EL (cell line): ENCODE measurements at regions not wholly inside any gene's neighbourhood (a gene's known extent, or its start where the extent isn't known, plus 50 kb on each side); places are given as distances from the start of the nearest gene placed in this dataset.

Experiments
- DNase-seq: peaks from one replicate; pipeline ENCODE4 v3.0.0-alpha.2; 2016

DNA sequence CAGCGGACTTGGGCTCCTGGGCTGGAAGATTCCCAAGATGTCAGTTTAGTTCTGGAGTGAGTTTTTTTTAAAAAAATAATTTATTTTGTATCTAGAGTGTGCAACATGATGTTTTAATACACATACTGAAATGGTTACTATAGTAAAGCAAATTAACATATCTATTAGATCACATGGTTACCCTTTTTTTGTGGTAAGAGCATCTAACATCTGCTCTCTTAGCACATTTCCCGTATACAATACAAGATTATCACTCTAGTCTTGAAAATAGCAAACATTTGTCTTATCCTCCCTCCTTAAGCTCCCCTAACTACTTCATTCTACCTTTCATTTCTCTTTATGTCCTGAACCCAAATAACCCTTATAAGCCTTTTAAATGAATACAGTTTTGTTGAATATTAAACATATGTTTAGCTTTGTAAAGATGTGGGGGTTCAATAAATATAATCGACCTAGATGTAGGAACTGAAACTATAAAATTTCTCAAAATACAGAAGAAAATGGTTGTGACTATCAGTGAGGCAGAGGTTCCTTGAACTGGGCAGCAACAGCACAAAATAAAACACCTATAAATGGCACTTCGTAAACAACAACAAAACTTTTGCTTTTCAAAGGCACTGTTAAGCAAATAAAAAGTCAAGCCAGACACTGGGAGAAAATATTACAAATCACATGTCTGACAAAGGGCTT lies 466.6 kb downstream of the FGF9 start:
- DNase-seq = no peak

GRCh38 chr13:22138947-22139346 lies 468.1 kb downstream of the FGF9 start:
- DNase-seq = no peak

DNA sequence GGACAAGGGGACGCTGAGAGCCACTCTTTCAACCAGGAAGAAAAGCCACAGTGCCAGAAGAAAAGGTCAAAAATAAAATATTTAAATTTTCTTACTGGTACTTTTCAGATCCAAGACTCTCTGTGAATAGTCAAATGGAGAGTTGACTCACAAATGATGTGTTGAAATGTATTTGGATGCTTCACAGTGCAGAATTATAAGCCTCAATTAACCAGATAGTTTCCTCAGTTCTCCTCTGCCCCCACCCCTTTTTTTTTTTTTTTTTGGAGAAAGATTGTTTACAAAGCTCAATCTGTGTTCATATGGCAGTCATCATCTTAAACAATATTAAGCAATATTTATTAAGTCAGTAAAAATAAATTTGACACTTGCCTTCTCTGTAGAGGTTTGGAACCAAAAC lies 470.8 kb downstream of the FGF9 start:
- DNase-seq = no peak

DNA sequence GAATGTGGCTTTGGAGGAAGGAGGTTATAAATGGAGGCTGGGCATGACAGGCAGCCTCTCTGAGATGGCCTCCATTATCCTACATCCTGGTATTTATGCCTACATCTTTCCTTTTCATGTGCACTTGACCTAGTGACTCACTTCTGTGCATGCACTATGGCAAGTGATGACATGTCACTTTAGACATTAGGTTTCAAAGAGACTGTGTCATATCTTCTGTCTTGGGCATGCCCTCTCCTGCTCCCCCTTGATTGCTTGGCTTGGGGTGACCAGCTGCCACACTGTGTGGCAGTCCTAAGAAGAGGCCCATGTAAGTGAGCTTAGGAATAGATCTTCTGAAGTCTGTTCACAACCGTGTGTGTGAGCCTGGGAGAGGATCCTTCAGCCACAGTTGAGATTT lies 472.8 kb downstream of the FGF9 start:
- no peak for DNase-seq

- DNase-seq = no peak
These were observed 473.9 kb downstream of the FGF9 start for GRCh38 chr13:22144806-22145205.

DNA sequence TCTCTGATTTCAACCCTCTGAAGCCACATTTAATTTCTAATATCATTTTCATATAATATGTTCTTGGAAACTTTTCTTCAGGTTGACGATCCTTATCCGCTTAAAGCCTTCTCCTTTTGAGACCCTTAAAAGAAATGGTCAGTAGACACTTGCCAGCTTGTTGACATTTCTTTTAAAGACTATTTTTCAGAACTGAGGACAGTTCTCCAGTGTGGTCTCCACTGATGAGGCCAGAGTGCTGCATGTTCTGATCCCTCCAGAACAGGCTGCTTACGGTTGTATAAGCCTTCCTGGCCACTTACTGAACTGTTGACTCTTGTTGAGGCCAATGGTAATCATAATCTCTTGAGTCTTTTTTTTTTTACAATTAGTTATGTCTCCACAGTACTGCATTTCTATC lies 477.3 kb downstream of the FGF9 start:
- DNase-seq = no peak

GRCh38 chr13:22152751-22153150 lies 481.9 kb downstream of the FGF9 start:
- no peak for DNase-seq

DNA sequence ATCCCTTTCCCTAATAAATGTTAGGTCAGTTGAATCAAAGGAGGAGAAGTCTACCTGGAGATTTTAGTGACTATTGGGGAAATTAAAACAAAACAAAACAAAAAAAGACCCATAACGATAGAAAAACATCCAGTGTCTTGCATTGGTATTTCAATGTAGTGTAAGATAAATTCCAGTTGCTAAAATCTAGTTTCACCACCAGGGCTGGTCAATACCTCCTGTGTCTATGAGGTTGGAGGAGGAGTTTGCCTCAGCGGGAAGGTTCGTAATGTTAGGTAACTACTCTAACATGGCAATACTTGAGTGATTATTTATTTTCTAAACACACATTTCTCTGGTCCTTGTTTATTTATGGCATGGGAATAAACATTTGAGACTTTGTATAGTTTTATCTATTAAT lies 483.2 kb downstream of the FGF9 start:
- no peak for DNase-seq

- no peak for DNase-seq
These were observed 491.0 kb downstream of the FGF9 start for GRCh38 chr13:22161871-22162270.

DNA sequence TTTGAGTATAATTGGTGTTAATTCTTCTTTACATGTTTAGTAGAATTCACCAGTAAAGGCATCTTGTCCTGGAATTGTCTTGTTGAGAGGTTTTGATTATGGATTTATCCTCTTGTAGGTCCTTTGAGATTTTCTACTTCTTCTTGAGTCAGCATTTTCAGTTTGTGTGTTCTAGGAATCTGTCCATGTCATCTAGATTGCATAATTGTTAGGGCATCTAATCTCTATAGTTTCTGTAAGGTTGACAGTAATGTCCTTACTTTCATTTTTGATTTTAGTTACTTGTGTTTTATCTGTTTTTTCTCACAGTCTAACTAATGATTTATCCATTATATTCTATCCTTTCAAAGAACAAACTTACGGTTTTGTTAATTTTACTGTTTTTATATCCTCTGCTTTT lies 492.0 kb downstream of the FGF9 start:
- no peak for DNase-seq

DNA sequence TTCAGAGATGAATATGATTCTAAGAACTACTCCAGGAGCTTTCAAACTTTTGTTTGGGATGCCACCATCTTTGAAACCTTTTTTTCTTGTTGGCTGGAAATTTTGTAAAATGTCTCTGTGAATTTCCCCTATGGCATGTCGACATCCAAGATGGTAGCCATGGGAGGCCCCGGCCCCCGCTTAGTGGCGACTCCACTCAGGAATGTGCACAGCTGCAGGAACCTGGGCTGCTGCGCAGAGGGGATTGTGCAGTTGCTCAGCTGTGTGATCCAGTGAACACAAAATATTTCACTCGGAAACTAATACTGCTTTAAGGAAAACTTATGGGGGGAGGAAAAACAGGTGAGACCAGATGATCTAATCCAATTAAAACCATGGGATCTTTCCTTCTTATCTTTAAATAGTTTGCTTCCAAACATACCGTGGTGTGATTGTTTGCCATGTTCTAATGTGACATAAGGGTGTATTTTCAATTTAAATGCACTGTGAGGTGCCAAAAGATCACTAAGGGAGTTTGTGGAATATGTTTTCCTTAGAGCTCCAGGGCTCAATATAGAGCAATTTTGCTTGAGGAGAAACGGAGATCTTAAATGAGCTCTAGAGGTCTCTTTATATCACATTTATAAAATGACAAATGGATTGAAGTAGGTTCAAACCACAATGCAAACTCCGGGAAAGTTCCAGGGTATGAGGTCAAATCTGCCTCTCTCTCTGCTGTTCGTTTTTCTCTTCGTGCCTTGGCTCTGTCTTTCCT lies 497.7 kb downstream of the FGF9 start:
- no peak for DNase-seq

GRCh38 chr13:22169473-22169872 lies 498.6 kb downstream of the FGF9 start:
- DNase-seq = no peak

DNA sequence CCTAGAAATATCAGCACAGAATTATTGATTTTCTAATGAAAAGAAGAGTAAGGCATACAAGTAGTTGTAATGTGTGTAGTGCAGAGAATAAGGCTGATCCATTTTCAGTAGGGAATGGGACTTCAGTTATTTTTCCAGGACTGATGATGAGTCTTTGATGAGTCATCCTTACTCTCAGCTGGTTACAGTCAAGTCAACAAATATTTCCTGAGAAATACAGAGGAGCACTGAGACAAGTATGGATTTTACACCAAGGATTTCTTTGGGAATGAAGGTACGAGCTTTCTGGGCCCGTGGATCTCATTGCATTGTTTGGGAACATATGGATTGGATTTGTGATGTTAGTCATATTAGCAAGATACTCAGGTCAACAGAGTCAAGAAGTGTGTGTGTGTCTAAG lies 502.7 kb downstream of the FGF9 start:
- DNase-seq = no peak

GRCh38 chr13:22175241-22175640 lies 504.4 kb downstream of the FGF9 start:
- DNase-seq = no peak

DNA sequence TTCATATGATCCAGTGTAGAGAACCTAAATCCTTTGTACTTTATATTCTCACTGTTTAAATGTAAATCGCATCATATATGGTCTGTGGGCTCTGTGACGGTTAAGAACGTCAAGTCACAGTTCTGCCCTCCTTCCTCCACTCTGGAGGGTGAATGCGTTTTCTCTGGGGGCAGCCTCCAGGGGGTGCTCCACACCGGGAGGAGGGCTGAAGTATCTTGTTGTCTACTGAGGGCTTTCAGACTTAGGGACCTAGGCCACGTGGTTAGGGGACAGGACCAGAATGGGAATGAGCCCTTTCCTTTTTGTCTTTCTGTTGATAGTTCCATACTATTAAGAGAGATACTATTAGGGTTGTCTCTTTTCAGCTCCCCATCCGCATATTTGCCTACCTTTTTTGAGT lies 504.9 kb downstream of the FGF9 start:
- no peak for DNase-seq

DNA sequence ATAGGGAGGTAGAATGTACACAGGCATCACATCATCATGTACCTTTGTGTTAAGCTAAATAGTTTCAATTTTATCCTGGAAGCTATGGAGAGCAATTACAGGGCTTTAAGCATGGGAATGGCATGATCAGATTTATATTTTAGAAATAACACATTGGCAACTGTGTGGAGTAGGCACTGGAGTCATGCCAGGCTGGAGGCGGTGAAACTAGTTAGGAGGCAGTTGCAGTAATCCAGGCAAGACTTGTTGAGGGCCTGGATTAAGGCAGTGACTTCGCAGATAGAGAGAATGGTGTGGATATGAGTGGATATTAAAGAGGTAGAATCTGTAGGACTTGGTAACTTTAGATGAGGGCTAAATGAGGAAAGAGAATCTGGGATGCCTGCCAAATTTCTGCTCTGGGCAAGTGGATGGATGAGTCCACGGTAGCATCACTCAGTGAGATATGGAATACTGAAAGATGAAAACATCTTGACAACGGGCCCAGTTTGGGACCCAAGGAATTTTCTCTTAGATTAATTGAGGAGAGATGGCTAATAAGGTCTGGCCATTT lies 506.2 kb downstream of the FGF9 start:
- no peak for DNase-seq

- no peak for DNase-seq
These were observed 508.0 kb downstream of the FGF9 start for GRCh38 chr13:22178878-22179277.

DNA sequence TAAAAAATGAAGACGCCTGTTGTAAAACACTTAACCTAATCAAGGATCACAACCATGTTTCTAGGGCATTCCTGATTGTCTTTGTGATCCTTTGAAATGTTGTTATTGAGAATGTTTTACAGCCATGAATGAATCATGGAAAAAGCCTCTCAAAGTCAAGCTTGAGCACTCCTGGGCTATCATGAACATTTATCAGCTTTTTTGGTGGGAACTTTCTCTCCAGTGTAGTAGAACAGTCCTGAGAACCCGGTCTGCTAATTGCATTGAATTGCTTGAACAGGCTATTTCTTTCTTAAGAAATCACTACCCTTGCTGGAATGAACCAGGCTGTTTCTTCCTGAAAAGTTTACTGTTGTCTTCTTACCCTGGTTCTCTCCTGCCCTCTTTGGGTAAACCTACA lies 516.5 kb downstream of the FGF9 start:
- no peak for DNase-seq

GRCh38 chr13:22189176-22190048 lies 518.5 kb downstream of the FGF9 start:
- DNase-seq = no peak

GRCh38 chr13:22193070-22193469 lies 522.2 kb downstream of the FGF9 start:
- no peak for DNase-seq

DNA sequence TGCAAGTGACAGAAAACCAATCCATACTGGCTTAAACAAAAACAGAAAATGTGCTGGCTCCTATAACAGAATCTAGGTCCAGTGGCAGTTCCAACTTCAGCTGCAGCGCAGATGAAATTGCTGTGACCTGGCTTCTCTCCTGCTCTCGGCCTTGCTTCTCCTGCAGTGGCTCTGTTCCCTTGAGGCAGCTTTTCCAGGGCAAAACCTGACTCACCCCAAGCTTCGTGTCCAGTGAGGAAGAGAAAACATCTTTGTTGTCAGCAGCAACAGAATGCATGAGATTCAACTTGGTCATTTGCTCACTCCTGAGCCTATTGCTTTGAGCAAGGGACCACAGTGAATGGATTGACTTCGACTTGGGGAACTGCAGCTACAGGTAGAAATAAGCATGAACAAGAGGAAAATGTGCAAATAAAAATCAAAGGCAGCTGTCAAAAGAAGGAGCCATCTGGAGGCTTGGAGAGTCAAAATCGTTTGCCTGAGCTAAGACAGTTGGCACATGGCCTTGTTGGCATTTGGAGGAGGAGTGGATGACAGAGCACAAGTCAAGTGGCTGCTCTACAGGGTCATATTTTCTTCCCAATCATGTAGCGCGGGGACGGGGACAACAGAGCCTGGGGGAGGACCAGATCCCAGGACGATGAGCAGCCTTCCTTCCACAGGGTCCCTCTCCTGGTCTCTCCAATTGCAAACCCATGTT lies 523.4 kb downstream of the FGF9 start:
- no peak for DNase-seq

DNA sequence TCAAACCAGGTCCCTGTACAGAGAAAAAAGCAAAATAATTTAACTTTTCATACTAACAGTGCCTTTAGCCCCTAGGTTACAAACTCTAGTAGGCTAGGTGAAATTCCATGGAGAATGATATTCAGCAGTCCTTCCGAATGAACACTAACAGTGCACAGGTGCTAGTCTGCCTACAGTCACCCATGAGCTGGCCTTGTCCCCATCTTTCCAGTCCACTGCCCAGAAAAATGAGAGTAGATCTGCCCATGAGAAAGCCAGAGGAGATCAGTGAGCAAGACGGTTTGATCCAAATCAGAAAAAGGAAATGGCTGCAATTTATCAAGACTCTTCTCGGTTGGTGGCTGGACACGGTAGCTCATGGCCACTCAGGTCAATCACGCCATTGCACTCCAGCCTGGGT lies 524.9 kb downstream of the FGF9 start:
- no peak for DNase-seq

- no peak for DNase-seq
These were observed 525.9 kb downstream of the FGF9 start for GRCh38 chr13:22196777-22197176.
